ENCODE measurements at regions not wholly inside any gene's neighbourhood (a gene's known extent, or its start where the extent isn't known, plus 50 kb on each side); places are given as distances from the start of the nearest gene placed in this dataset.
"Not testable (repeated sequence)": the region's sequence is repeated elsewhere in the genome, so short reads cannot be mapped to it uniquely, and the experiment has no call there.

DNA sequence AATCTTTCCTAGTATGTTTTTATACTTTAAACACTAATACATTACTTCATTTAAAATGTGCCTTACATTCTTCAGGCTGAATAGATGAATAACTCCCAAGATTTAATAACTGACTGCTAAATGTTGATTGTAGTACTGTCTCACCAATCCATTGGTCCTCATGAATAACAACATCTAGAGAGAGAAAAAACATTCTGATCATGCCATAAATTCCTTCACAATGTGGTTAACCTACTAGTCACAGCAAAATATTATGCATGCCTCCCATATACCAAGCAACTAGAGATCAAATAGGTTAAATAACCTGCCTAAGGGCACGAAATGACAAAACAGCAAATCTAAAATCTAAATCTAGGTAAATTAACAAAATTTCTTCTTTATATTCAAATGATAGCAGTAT is 66.2 kb downstream of the SYT15 start:
- POLR2A ChIA-PET; intact Hi-C loops (cut with micrococcal nuclease); ATAC-seq; H3K4me1 Mint-ChIP-seq (ENCODE audit: low read depth); H3K4me3 Mint-ChIP-seq; H3K27me3 Mint-ChIP-seq; DNase-seq; H3K9me3 Mint-ChIP-seq; CTCF ChIA-PET; H3K27ac Mint-ChIP-seq; H3K36me3 Mint-ChIP-seq (ENCODE audit: low read depth): not testable (repeated sequence)

DNA sequence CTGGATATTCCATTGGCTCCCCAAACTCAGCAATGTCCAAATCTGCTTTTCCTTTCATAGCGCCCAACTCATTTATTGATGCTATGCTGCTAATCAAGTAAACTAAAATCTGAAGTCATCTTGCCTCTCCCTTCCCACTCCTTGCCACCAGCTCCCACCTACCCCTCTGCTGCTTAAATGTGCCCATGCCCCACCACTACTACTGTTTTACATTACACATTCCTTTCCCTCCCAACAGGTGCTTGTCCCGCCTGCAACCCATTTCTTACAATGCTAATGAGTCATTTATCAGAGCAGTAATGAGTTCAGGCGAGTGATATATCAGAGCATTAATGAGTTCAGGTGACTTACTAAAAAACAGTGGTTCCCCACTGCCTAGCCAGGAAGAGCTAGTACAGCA is 67.2 kb downstream of the SYT15 start:
- H3K4me3 Mint-ChIP-seq; H3K36me3 Mint-ChIP-seq (ENCODE audit: low read depth); DNase-seq; CTCF ChIA-PET; H3K27me3 Mint-ChIP-seq; H3K4me1 Mint-ChIP-seq (ENCODE audit: low read depth); ATAC-seq; intact Hi-C loops (cut with micrococcal nuclease); POLR2A ChIA-PET; H3K9me3 Mint-ChIP-seq; H3K27ac Mint-ChIP-seq: not testable (repeated sequence)

DNA sequence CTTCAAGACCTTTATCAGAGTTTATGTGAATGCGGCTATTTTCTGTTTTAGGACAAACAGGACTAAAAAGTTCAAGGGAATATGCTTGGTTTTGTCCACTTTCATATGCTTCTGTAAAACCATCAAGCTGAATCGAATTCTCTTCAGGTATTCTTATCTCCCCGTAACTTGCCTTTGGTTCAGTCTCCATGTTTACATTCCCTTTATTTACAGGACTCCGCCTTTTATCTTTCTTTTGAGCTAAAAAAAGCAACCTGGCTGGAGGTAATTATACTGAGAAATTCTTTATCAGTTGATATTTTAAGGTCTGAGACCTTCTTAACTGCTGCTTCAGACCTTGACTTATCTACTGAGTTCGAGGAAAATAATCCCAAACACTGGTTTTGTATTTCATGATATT is 72.0 kb downstream of the SYT15 start:
- DNase-seq; H3K36me3 Mint-ChIP-seq (ENCODE audit: low read depth); H3K4me1 Mint-ChIP-seq (ENCODE audit: low read depth); POLR2A ChIA-PET; CTCF ChIA-PET; H3K27ac Mint-ChIP-seq; H3K27me3 Mint-ChIP-seq; H3K4me3 Mint-ChIP-seq; intact Hi-C loops (cut with micrococcal nuclease); ATAC-seq; H3K9me3 Mint-ChIP-seq: not testable (repeated sequence)

DNA sequence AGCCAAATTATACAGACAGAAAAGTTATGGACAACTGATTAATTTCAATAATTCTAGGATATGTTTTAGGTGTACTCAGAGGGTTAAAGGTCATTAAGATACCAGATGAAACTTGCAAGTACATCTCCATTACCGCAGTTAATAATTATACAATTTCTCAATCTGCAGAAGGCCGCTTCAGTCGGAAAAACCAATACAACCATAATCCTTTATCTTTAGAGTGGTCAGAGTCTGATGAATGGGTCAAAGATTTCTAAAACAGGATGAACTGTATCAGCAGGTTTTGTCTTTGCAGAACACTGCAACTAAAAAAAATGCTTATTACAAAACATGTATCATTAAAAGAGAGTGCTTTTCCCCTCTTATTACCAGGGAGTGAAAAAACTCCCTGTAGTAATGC is 78.5 kb downstream of the SYT15 start:
- H3K36me3 Mint-ChIP-seq (ENCODE audit: low read depth); H3K9me3 Mint-ChIP-seq; H3K4me1 Mint-ChIP-seq (ENCODE audit: low read depth); DNase-seq; CTCF ChIA-PET; ATAC-seq; POLR2A ChIA-PET; H3K27me3 Mint-ChIP-seq; H3K27ac Mint-ChIP-seq; intact Hi-C loops (cut with micrococcal nuclease); H3K4me3 Mint-ChIP-seq: not testable (repeated sequence)

DNA sequence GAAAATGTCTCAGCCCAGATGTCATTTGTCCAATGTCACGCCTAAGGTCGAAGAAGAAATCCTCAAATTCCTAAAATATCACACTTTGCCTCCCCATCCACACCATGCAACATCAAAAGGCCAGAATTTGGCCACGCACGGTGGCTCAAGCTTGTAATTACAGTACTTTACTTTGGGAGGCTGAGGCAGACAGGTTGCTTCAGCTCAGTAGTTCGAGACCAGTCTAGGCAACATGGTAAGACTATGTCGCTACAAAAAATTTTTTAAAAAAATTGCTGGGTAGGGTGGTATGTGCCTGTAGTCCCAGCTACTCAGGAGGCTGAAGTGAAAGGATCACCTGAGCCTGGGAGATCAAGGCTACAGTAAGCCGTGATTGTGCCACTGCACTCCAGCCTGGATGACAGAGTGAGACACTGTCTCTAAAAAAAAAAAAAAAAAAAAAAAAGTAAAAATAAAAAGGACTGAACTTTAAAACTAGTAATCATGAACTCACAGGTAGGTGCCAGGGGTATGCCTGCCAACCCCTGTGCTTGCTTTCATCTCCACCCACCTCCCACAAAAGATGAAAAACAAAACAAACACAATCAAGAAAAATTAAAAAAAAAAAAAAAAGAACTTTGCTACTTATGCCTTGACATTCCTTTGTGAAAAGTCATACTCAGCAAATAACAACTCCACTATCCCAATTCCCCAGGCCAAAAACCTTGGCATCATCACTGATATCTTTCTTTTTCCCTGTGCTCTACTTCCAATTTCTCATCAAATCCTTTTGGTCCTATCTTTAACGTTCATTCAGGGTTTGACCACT is 81.3 kb downstream of the SYT15 start:
- DNase-seq; H3K4me3 Mint-ChIP-seq; ATAC-seq; H3K9me3 Mint-ChIP-seq; intact Hi-C loops (cut with micrococcal nuclease); H3K27ac Mint-ChIP-seq; H3K36me3 Mint-ChIP-seq (ENCODE audit: low read depth); H3K27me3 Mint-ChIP-seq; CTCF ChIA-PET; POLR2A ChIA-PET; H3K4me1 Mint-ChIP-seq (ENCODE audit: low read depth): not testable (repeated sequence)

DNA sequence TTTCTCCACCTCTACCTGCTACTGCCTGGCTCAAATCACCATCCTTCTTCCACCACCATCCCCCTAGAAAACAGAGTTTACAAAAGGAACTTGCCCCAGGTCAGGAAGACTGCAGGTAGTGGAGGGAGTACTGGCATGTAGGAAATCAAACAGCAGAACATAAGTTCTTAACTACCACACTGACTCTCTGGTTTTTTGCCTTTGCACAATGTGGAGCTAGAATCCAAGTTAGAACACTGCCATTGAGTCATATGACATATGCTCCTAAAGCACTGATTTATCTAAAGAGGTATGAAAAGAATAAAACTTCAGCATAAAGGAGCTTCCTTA is 81.9 kb downstream of the SYT15 start:
- POLR2A ChIA-PET, ATAC-seq, H3K27me3 Mint-ChIP-seq: not testable (repeated sequence)

DNA sequence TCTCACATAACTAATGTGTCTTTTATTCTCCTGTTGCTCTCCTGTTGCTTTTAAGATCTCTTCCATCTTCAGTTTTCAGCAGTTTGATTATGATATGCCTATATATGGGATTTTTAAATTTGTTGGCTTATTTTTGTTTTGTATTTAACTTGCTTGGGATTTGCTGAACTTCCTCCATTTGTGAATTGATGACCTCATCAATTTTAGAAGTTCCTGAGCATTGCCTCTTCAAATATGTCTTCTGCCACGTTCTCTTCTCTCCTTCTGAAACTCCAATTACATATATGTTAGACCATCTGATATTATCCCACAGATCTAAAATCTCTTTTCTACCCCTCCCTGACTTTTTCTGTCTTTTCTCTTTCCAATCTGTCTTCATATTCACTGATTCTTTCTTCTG is 86.6 kb downstream of the SYT15 start:
- H3K9me3 Mint-ChIP-seq; H3K4me3 Mint-ChIP-seq; H3K27me3 Mint-ChIP-seq; intact Hi-C loops (cut with micrococcal nuclease); CTCF ChIA-PET; H3K36me3 Mint-ChIP-seq (ENCODE audit: low read depth); DNase-seq; H3K27ac Mint-ChIP-seq; ATAC-seq; POLR2A ChIA-PET; H3K4me1 Mint-ChIP-seq (ENCODE audit: low read depth): not testable (repeated sequence)

More for the DNA sequence above, 81.9 kb downstream of the SYT15 start:
- H3K4me1 Mint-ChIP-seq (ENCODE audit: low read depth); H3K36me3 Mint-ChIP-seq (ENCODE audit: low read depth); intact Hi-C loops (cut with micrococcal nuclease); CTCF ChIA-PET; DNase-seq; H3K9me3 Mint-ChIP-seq; H3K4me3 Mint-ChIP-seq; H3K27ac Mint-ChIP-seq: not testable (repeated sequence)

DNA sequence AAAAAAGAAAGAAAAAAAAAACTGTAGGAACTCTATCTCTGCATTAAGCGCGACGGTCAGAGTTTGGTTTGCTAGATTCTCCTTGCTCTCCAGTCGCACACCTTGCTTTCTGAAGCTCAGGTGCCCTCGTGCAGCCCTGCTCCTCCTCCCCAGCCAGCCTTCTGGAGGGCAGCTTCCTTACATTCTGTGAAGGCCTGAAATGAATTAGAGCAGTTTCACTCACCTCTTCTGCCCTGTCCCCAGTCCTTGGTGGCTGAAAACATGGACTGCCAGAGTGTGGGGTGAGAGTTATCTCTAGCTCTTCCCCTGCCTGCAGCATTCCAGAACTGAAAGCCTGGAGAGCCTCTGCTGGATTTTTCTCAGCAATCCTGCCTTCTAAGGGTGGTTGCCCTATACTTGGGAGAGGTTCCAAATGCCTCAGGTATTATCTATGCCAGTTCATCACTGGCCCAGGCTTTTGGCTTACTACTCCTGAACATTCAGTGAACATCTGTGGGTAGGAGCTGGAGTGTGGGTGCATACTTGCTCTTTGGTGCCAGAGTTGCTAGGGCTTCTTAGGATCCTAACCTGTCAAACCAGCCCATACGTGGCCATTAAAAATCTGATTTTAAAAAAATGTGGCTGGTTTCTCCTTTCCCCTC is 89.5 kb downstream of the SYT15 start:
- H3K27me3 Mint-ChIP-seq; H3K4me1 Mint-ChIP-seq (ENCODE audit: low read depth); intact Hi-C loops (cut with micrococcal nuclease); H3K27ac Mint-ChIP-seq; DNase-seq; H3K4me3 Mint-ChIP-seq; ATAC-seq; H3K9me3 Mint-ChIP-seq; H3K36me3 Mint-ChIP-seq (ENCODE audit: low read depth); CTCF ChIA-PET; POLR2A ChIA-PET: not testable (repeated sequence)

DNA sequence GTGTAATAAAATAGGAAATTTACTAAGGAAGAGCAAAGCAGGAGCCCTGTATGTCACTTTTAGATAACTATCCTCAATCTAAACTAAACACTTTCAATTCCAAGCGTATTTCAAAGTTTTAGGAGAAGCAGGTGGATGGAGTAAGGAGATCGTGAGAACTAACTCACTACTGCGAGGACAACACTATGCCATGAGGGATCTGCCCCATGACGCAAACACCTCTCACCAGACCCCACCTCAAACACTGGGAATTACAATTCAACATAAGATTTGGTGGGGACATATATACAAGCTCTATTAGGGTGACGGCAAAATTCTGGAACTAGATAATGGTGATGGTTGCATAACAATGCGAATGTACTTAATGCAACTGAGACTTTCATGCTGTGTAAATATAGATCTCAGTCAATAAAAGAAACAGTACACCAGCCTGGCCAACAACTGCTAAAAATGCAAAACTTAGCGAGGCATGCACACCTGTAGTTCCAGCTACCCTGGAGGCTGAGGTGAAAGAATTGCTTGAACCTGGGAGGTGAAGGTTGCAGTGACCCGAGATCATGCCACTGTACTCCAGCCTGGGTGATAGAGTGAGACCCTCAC is 99.0 kb downstream of the SYT15 start:
- intact Hi-C loops (cut with micrococcal nuclease); H3K4me3 Mint-ChIP-seq; ATAC-seq; CTCF ChIA-PET; H3K4me1 Mint-ChIP-seq (ENCODE audit: low read depth); H3K27ac Mint-ChIP-seq; H3K9me3 Mint-ChIP-seq; H3K36me3 Mint-ChIP-seq (ENCODE audit: low read depth); POLR2A ChIA-PET; H3K27me3 Mint-ChIP-seq; DNase-seq: not testable (repeated sequence)

DNA sequence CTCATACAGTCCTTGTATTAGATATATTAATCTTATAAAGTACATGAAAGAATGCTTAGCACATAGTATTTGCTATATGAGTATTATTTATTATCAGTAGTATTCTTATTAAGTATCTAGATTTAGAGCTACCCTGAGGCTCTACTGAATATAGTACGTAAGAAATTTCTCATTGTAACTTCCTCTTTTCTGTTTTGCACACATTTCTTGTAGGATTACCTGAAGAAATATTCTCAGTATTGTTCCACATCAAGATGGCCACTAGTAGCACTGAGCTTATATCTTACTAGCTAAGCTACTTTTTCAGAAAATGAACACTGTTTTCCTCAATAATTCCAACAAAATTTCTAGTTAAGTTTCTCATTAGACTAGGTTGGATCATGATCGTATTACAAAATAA is 112.5 kb downstream of the SYT15 start:
- H3K4me3 Mint-ChIP-seq; H3K27ac Mint-ChIP-seq; H3K4me1 Mint-ChIP-seq (ENCODE audit: low read depth); H3K27me3 Mint-ChIP-seq; ATAC-seq; H3K36me3 Mint-ChIP-seq (ENCODE audit: low read depth); H3K9me3 Mint-ChIP-seq; DNase-seq; POLR2A ChIA-PET; intact Hi-C loops (cut with micrococcal nuclease); CTCF ChIA-PET: not testable (repeated sequence)

DNA sequence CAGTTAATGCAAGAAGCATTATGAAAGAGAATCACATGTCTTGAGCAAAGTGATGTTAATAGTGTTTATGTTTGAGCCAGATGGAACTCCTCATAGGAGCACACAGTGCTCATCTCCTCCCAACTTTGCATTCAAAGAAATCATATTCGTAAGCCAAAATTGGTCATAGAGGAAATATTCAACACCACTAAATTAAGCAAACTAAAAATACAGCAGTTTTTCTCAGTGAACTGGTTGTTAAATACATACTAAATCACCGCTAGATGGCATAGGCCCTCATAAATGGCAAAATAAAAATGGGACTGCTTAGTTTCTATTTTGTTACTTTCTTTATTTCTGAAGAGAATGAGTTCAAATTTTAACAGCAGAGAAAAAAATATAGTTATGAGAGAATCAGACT is 114.3 kb downstream of the SYT15 start:
- H3K36me3 Mint-ChIP-seq (ENCODE audit: low read depth); H3K9me3 Mint-ChIP-seq; CTCF ChIA-PET; H3K4me1 Mint-ChIP-seq (ENCODE audit: low read depth); DNase-seq; H3K27ac Mint-ChIP-seq; H3K4me3 Mint-ChIP-seq; H3K27me3 Mint-ChIP-seq; ATAC-seq; POLR2A ChIA-PET; intact Hi-C loops (cut with micrococcal nuclease): not testable (repeated sequence)

DNA sequence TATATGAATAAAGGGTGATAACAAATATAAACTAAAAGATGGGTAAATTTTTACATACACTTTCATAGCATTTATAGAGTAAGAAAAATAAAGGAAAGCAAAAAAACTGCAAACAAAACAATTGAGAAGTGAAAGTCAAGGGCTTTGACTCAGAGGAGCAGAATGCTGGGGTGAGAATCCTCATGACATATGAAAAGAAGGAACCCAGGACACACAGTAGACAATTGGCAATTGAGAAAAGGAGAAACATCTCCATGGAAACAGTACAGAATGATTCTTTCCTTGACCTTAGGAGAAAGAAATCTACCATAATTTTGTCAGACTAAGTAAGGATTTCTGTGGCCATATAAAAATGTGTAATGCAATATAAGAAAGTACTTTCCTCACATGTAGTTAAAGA is 138.3 kb downstream of the SYT15 start:
- POLR2A ChIA-PET; H3K4me1 Mint-ChIP-seq (ENCODE audit: low read depth); H3K4me3 Mint-ChIP-seq; intact Hi-C loops (cut with micrococcal nuclease); H3K27me3 Mint-ChIP-seq; ATAC-seq; CTCF ChIA-PET; H3K36me3 Mint-ChIP-seq (ENCODE audit: low read depth); H3K9me3 Mint-ChIP-seq; H3K27ac Mint-ChIP-seq; DNase-seq: not testable (repeated sequence)

Data from activated CD8-positive, alpha-beta T cell treated with anti-CD3 and anti-CD28 coated beads for 36 hours (primary cell).